HEK293T (cell line): ENCODE measurements at regions not wholly inside any gene's neighbourhood (a gene's known extent, or its start where the extent isn't known, plus 50 kb on each side); places are given as distances from the start of the nearest gene placed in this dataset.

ENCODE experiments used
- ARNT ChIP-seq: fragments of 450-650 bp; IDR thresholded peaks from 2 replicates; pipeline ENCODE4 v1.6.1; 2017; ENCODE audit warnings: mild to moderate bottlenecking
- BHLHE40 ChIP-seq: fragments of 450-650 bp; IDR thresholded peaks from 2 replicates; pipeline ENCODE4 v1.6.1; 2016; ENCODE audit warnings: mild to moderate bottlenecking, moderate library complexity, borderline replicate concordance
- CTBP1 ChIP-seq: fragments of 450-650 bp; IDR thresholded peaks from 2 replicates; pipeline ENCODE4 v1.6.1; 2016; ENCODE audit warnings: borderline replicate concordance
- ELF4 ChIP-seq: fragments of 450-650 bp; IDR thresholded peaks from 2 replicates; pipeline ENCODE4 v1.6.1; 2017; ENCODE audit warnings: antibody characterized with exemption
- FOXA1 ChIP-seq: fragments of 450-650 bp; IDR thresholded peaks from 2 replicates; pipeline ENCODE4 v1.6.1; 2016; ENCODE audit warnings: mild to moderate bottlenecking
- FOXK2 ChIP-seq: fragments of 450-650 bp; IDR thresholded peaks from 2 replicates; pipeline ENCODE4 v1.6.1; 2016; ENCODE audit warnings: mild to moderate bottlenecking
- FOXM1 ChIP-seq: fragments of 450-650 bp; IDR thresholded peaks from 2 replicates; pipeline ENCODE4 v1.6.1; 2017; ENCODE audit warnings: mild to moderate bottlenecking, borderline replicate concordance
- HDGF ChIP-seq: fragments of 450-650 bp; IDR thresholded peaks from 2 replicates; pipeline ENCODE4 v1.6.1; 2017; ENCODE audit warnings: antibody characterized with exemption, borderline replicate concordance
- L3MBTL2 ChIP-seq: fragments of 450-650 bp; conservative IDR thresholded peaks from 2 replicates; pipeline ENCODE4 v1.6.1; 2016; ENCODE audit warnings: mild to moderate bottlenecking
- SP1 ChIP-seq: fragments of 450-650 bp; IDR thresholded peaks from 2 replicates; pipeline ENCODE4 v1.6.1; 2017
- SUZ12 ChIP-seq: fragments of 450-650 bp; IDR thresholded peaks from 2 replicates; pipeline ENCODE4 v1.6.1; 2016; ENCODE audit warnings: mild to moderate bottlenecking
- TARDBP ChIP-seq: fragments of 450-650 bp; IDR thresholded peaks from 2 replicates; pipeline ENCODE4 v1.6.1; 2016
- TF ChIP-seq, protein P1 (sequence below): fragments of 450-650 bp; IDR thresholded peaks from 2 replicates; pipeline ENCODE4 v1.6.1; 2016

GRCh38 chr10:28970231-28970630 is 292.9 kb downstream of the BAMBI start:
- TF ChIP-seq, protein P1, sequence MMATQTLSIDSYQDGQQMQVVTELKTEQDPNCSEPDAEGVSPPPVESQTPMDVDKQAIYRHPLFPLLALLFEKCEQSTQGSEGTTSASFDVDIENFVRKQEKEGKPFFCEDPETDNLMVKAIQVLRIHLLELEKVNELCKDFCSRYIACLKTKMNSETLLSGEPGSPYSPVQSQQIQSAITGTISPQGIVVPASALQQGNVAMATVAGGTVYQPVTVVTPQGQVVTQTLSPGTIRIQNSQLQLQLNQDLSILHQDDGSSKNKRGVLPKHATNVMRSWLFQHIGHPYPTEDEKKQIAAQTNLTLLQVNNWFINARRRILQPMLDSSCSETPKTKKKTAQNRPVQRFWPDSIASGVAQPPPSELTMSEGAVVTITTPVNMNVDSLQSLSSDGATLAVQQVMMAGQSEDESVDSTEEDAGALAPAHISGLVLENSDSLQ, result no peak
- no peak for TF ChIP-seq TARDBP
- no peak for TF ChIP-seq SUZ12
- no peak for TF ChIP-seq FOXA1
- no peak for TF ChIP-seq FOXK2
- no peak for TF ChIP-seq ARNT
- TF ChIP-seq SP1, result no peak
- TF ChIP-seq FOXM1, result no peak
- TF ChIP-seq L3MBTL2, result no peak
- no peak for TF ChIP-seq BHLHE40
- TF ChIP-seq HDGF, result no peak
- no peak for TF ChIP-seq ELF4
- TF ChIP-seq CTBP1, result no peak
